IMR-90 (cell line): ENCODE measurements at regions not wholly inside any gene's neighbourhood (a gene's known extent, or its start where the extent isn't known, plus 50 kb on each side); places are given as distances from the start of the nearest gene placed in this dataset.

ENCODE experiments used
- ATAC-seq: fragments of 200-7000 bp; cut with Tn5 transposase; 2 replicates; pipeline ENCODE4 v1.9.1; 2020; ENCODE audit warnings: low read depth, mild to moderate bottlenecking, moderate library complexity
- BruUV-seq: library from RNA; stranded (reverse); fragments of 400-500 nt; replicated peaks from 2 replicates; lab custom pipeline; 2021; lab: Mats Ljungman, UMichigan
- CTCF ChIA-PET: fragments of 300-600 bp; formaldehyde crosslinking; extraction: SDS; loops from one replicate; lab custom pipeline; 2021; ENCODE audit warnings: antibody characterized with exemption; lab: Yijun Ruan, JAX
- POLR2A ChIA-PET: fragments of 300-600 bp; sonication (Branson Sonifier 250); formaldehyde crosslinking; loops from one replicate; lab custom pipeline; 2022; ENCODE audit warnings: antibody characterized with exemption; ENCODE audit not compliant: unreplicated experiment; lab: Charles Lee
- DNase-seq: peaks from one replicate; pipeline ENCODE4 v3.0.0; 2013
- H2AFZ ChIP-seq: replicated peaks from 2 replicates; pipeline ENCODE3; 2013; ENCODE audit warnings: low read length, mild to moderate bottlenecking; ENCODE audit not compliant: poor library complexity
- H2AK5ac ChIP-seq: 2 replicates; pipeline ENCODE4 v1.6.1; 2013; ENCODE audit warnings: low read depth, low read length, inconsistent platforms
- H2AK9ac ChIP-seq: replicated peaks from 2 replicates; pipeline ENCODE3; 2013; ENCODE audit warnings: mild to moderate bottlenecking, low read depth, low read length, moderate library complexity; ENCODE audit not compliant: poor library complexity
- H2BK120ac ChIP-seq: 2 replicates; pipeline ENCODE4 v1.6.1; 2013; ENCODE audit warnings: low read depth, low read length, inconsistent platforms
- H2BK15ac ChIP-seq: 3 replicates; pipeline ENCODE4 v1.6.1; 2013; ENCODE audit warnings: low read depth, low read length, inconsistent platforms
- H2BK20ac ChIP-seq: 2 replicates; pipeline ENCODE4 v1.6.1; 2013; ENCODE audit warnings: low read depth, mild to moderate bottlenecking, inconsistent platforms, low read length, moderate library complexity
- H2BK5ac ChIP-seq: 2 replicates; pipeline ENCODE4 v1.6.1; 2013; ENCODE audit warnings: mild to moderate bottlenecking, low read depth, low read length, inconsistent platforms; ENCODE audit not compliant: poor library complexity, severe bottlenecking
- H3K14ac ChIP-seq: replicated peaks from 2 replicates; pipeline ENCODE4 v1.6.1; 2013; ENCODE audit warnings: low read depth, low read length, inconsistent platforms
- H3K18ac ChIP-seq: 2 replicates; pipeline ENCODE4 v1.6.1; 2013; ENCODE audit warnings: low read depth, low read length, control low read depth
- H3K23ac ChIP-seq: 2 replicates; pipeline ENCODE4 v1.6.1; 2013; ENCODE audit warnings: low read depth, low read length, inconsistent platforms
- H3K27ac ChIP-seq: 2 replicates; pipeline ENCODE4 v1.5.1; 2013; ENCODE audit warnings: mild to moderate bottlenecking, control low read depth, low read length; ENCODE audit not compliant: insufficient read depth
- H3K27me3 ChIP-seq: 2 replicates; pipeline ENCODE4 v1.6.1; 2013; ENCODE audit warnings: low read length; ENCODE audit not compliant: control insufficient read depth, insufficient read depth
- H3K36me3 ChIP-seq: 2 replicates; pipeline ENCODE4 v1.6.1; 2013; ENCODE audit warnings: low read length, mixed read lengths; ENCODE audit not compliant: control insufficient read depth, insufficient read depth
- H3K4ac ChIP-seq: 2 replicates; pipeline ENCODE4 v1.6.1; 2013; ENCODE audit warnings: low read depth, low read length, inconsistent platforms
- H3K4me1 ChIP-seq: 2 replicates; pipeline ENCODE4 v1.6.1; 2013; ENCODE audit warnings: low read length, mixed read lengths; ENCODE audit not compliant: control insufficient read depth, insufficient read depth
- H3K4me2 ChIP-seq: 2 replicates; pipeline ENCODE4 v1.6.1; 2013; ENCODE audit warnings: low read depth, mild to moderate bottlenecking, control low read depth, low read length, moderate library complexity
- H3K4me3 ChIP-seq: 2 replicates; pipeline ENCODE4 v1.5.1; 2013; ENCODE audit warnings: low read depth, mild to moderate bottlenecking, control low read depth, low read length, moderate library complexity; ENCODE audit not compliant: insufficient read depth
- H3K56ac ChIP-seq: 2 replicates; pipeline ENCODE4 v1.6.1; 2013; ENCODE audit warnings: low read length, inconsistent platforms; ENCODE audit not compliant: insufficient read depth; ENCODE audit errors: extremely low read depth
- H3K79me1 ChIP-seq, 2 experiments: 2 replicates each; pipeline ENCODE4 v1.6.1; 2013; ENCODE audit warnings: low read length in 2 of 2, inconsistent platforms in 1 of 2, low read depth in 1 of 2
- H3K9ac ChIP-seq: 2 replicates; pipeline ENCODE4 v1.6.1; 2013; ENCODE audit warnings: low read depth, low read length, control low read depth
- H3K9me1 ChIP-seq: 2 replicates; pipeline ENCODE4 v1.6.1; 2013; ENCODE audit warnings: low read length, inconsistent platforms; ENCODE audit not compliant: insufficient read depth
- H3K9me3 ChIP-seq: 2 replicates; pipeline ENCODE4 v1.6.1; 2013; ENCODE audit warnings: low read length; ENCODE audit not compliant: control insufficient read depth, insufficient read depth
- H4K20me1 ChIP-seq: 2 replicates; pipeline ENCODE4 v1.6.1; 2013; ENCODE audit warnings: low read length, inconsistent platforms; ENCODE audit not compliant: insufficient read depth
- H4K5ac ChIP-seq: 2 replicates; pipeline ENCODE4 v1.6.1; 2013; ENCODE audit warnings: mild to moderate bottlenecking, low read depth, low read length, control low read depth
- H4K8ac ChIP-seq, 2 experiments: 2 replicates each; pipeline ENCODE4 v1.6.1; 2013; ENCODE audit warnings: low read depth in 2 of 2, low read length in 2 of 2, control low read depth in 1 of 2, inconsistent platforms in 1 of 2
- H4K91ac ChIP-seq: 2 replicates; pipeline ENCODE4 v1.6.1; 2013; ENCODE audit warnings: low read depth, low read length, inconsistent platforms; ENCODE audit not compliant: insufficient read depth
- CEBPB ChIP-seq: IDR thresholded peaks from 2 replicates; pipeline ENCODE4 v1.6.1; 2012; ENCODE audit warnings: low read depth, low read length, improper control_type of control experiment
- CHD1 ChIP-seq: IDR thresholded peaks from 2 replicates; pipeline ENCODE4 v1.6.1; 2012; ENCODE audit warnings: low read depth, low read length, improper control_type of control experiment
- FOS ChIP-seq: fragments of 150-350 bp; IDR thresholded peaks from 2 replicates; pipeline ENCODE4 v1.6.1; 2016; ENCODE audit warnings: low read depth, low read length
- RAD21 ChIP-seq: IDR thresholded peaks from 2 replicates; pipeline ENCODE4 v1.6.1; 2012; ENCODE audit warnings: low read length, improper control_type of control experiment
- SMC3 ChIP-seq: fragments of 150-350 bp; IDR thresholded peaks from 2 replicates; pipeline ENCODE4 v1.6.1; 2016; ENCODE audit warnings: low read depth, mild to moderate bottlenecking, antibody characterized with exemption, low read length, moderate library complexity
- WGBS, 2 experiments: methylation state at CpG; one replicate each; pipeline versions ENCODE4 v1.1.5 to v1.1.7; 2013; ENCODE audit warnings: missing lambda C conversion rate in 2 of 2; ENCODE audit not compliant: insufficient read length in 1 of 2; ENCODE audit errors: extremely low coverage in 2 of 2; 5-methylcytosine and 5-hydroxymethylcytosine counted together
- dilution Hi-C: fragments of 300-500 bp; cut with HindIII; formaldehyde crosslinking; loops from one replicate; pipeline ENCODE4 v1.14.3; 2018; ENCODE audit warnings: low sequenced_read_pairs; ENCODE audit not compliant: unreplicated experiment
- in situ Hi-C: fragments of 300-500 bp; cut with MboI; formaldehyde crosslinking; loops from 3 replicates; pipeline ENCODE4 v1.14.3; 2019; ENCODE audit warnings: low sequenced_read_pairs, inconsistent platforms, mixed read lengths
- intact Hi-C: fragments of 100-400 bp; cut with micrococcal nuclease; formaldehyde crosslinking; loops from 2 replicates; pipeline ENCODE4 v1.10.0; 2022
- TF ChIP-seq, protein P1 (sequence below): fragments of 150-350 bp; IDR thresholded peaks from 2 replicates; pipeline ENCODE4 v1.6.1; 2017; ENCODE audit warnings: mild to moderate bottlenecking, antibody characterized with exemption, low read length, low read depth
- TF ChIP-seq, protein P2 (sequence below): fragments of 150-350 bp; IDR thresholded peaks from 2 replicates; pipeline ENCODE4 v1.6.1; 2016; ENCODE audit warnings: low read depth, mild to moderate bottlenecking, low read length, moderate library complexity, borderline replicate concordance

DNA sequence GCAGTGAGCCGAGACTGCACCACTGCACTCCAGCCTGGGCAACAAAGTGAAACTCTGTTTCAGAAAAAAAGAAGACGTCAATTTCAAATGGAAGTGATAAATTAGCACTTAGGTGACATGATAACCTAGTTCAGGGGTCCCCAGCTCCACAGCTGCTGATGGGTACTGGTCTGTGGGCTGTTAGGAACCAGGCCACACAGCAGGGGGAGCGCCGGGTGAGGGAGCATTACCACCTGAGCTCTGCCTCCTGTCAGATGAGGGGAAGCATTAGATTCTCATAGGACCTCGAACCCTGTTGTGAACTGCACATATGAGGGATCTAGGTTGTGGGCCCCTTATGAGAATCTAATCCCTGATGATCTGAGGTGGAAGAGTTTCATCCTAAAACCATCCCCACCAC lies 253.0 kb downstream of the FOXL1 start:
- in situ Hi-C loops, result no loop called here
- no peaks in the 10 kb centered on the region for H3K36me3 ChIP-seq

More for the DNA sequence above, 253.0 kb downstream of the FOXL1 start:
- Histone ChIP-seq H4K8ac (no peak overlapping the region), H3K79me1 (no peaks in the 10 kb centered on the region), H3K9me3 (no peaks in the 10 kb centered on the region), H4K5ac (no peak overlapping the region), H3K27ac (no peak overlapping the region), H3K4me1 (peaks cover 7% of the 10 kb centered on the region), H2AK5ac (no peak overlapping the region), H4K20me1 (no peaks in the 10 kb centered on the region), H2BK5ac (no peak overlapping the region), H2BK15ac (no peak overlapping the region), H3K18ac (no peak overlapping the region), H2BK120ac (no peak overlapping the region), H3K27me3 (peaks cover 24% of the 10 kb centered on the region), H3K4me3 (no peak overlapping the region), H3K23ac (no peak overlapping the region), H3K14ac (no peak overlapping the region), H3K56ac (no peak overlapping the region), H3K9me1 (no peaks in the 10 kb centered on the region; the same call in 1 of the 2 replicates), H4K91ac (no peak overlapping the region), H2AK9ac (no peak overlapping the region), H3K4me2 (no peak overlapping the region), H3K4ac (no peak overlapping the region), H3K9ac (no peak overlapping the region), H2AFZ (no peak overlapping the region), H2BK20ac (no peak overlapping the region)
- intact Hi-C loops, result loop anchor here (5.0 kb wide), 1 partner anchor 254 kb away; the partner anchor contains the start of gene FOXL1
- BruUV-seq, result no TSS peak
- POLR2A ChIA-PET, result no interaction called here
- CTCF ChIA-PET, result no interaction called here
- ATAC-seq (no peak), DNase-seq (no peak)
- WGBS, 2 experiments, result 80% methylated on average over 2 of the region's 5 CpGs; no CpG with 5 or more reads in 1 of the 2 experiments
- dilution Hi-C loops, result no loop called here
- TF ChIP-seq CHD1, result no peak
- TF ChIP-seq CEBPB, result no peak
- TF ChIP-seq, protein P1, sequence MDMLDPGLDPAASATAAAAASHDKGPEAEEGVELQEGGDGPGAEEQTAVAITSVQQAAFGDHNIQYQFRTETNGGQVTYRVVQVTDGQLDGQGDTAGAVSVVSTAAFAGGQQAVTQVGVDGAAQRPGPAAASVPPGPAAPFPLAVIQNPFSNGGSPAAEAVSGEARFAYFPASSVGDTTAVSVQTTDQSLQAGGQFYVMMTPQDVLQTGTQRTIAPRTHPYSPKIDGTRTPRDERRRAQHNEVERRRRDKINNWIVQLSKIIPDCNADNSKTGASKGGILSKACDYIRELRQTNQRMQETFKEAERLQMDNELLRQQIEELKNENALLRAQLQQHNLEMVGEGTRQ, result no peak
- no peak for TF ChIP-seq FOS
- TF ChIP-seq, protein P2, sequence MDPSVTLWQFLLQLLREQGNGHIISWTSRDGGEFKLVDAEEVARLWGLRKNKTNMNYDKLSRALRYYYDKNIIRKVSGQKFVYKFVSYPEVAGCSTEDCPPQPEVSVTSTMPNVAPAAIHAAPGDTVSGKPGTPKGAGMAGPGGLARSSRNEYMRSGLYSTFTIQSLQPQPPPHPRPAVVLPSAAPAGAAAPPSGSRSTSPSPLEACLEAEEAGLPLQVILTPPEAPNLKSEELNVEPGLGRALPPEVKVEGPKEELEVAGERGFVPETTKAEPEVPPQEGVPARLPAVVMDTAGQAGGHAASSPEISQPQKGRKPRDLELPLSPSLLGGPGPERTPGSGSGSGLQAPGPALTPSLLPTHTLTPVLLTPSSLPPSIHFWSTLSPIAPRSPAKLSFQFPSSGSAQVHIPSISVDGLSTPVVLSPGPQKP, result no peak
- no peak for TF ChIP-seq SMC3
- no peak for TF ChIP-seq RAD21
